IMR-90 (cell line): ENCODE measurements at regions not wholly inside any gene's neighbourhood (a gene's known extent, or its start where the extent isn't known, plus 50 kb on each side); places are given as distances from the start of the nearest gene placed in this dataset.

Source experiments
- ATAC-seq: fragments of 200-7000 bp; cut with Tn5 transposase; 2 replicates; pipeline ENCODE4 v1.9.1; 2020; ENCODE audit warnings: low read depth, mild to moderate bottlenecking, moderate library complexity
- BruUV-seq: library from RNA; stranded (reverse); fragments of 400-500 nt; replicated peaks from 2 replicates; lab custom pipeline; 2021; lab: Mats Ljungman, UMichigan
- CTCF ChIA-PET: fragments of 300-600 bp; formaldehyde crosslinking; extraction: SDS; loops from one replicate; lab custom pipeline; 2021; ENCODE audit warnings: antibody characterized with exemption; lab: Yijun Ruan, JAX
- POLR2A ChIA-PET: fragments of 300-600 bp; sonication (Branson Sonifier 250); formaldehyde crosslinking; loops from one replicate; lab custom pipeline; 2022; ENCODE audit warnings: antibody characterized with exemption; ENCODE audit not compliant: unreplicated experiment; lab: Charles Lee
- DNase-seq: peaks from one replicate; pipeline ENCODE4 v3.0.0; 2013
- H2AFZ ChIP-seq: replicated peaks from 2 replicates; pipeline ENCODE3; 2013; ENCODE audit warnings: low read length, mild to moderate bottlenecking; ENCODE audit not compliant: poor library complexity
- H2AK5ac ChIP-seq: 2 replicates; pipeline ENCODE4 v1.6.1; 2013; ENCODE audit warnings: low read depth, low read length, inconsistent platforms
- H2AK9ac ChIP-seq: replicated peaks from 2 replicates; pipeline ENCODE3; 2013; ENCODE audit warnings: mild to moderate bottlenecking, low read depth, low read length, moderate library complexity; ENCODE audit not compliant: poor library complexity
- H2BK120ac ChIP-seq: 2 replicates; pipeline ENCODE4 v1.6.1; 2013; ENCODE audit warnings: low read depth, low read length, inconsistent platforms
- H2BK15ac ChIP-seq: 3 replicates; pipeline ENCODE4 v1.6.1; 2013; ENCODE audit warnings: low read depth, low read length, inconsistent platforms
- H2BK20ac ChIP-seq: 2 replicates; pipeline ENCODE4 v1.6.1; 2013; ENCODE audit warnings: low read depth, mild to moderate bottlenecking, inconsistent platforms, low read length, moderate library complexity
- H2BK5ac ChIP-seq: 2 replicates; pipeline ENCODE4 v1.6.1; 2013; ENCODE audit warnings: mild to moderate bottlenecking, low read depth, low read length, inconsistent platforms; ENCODE audit not compliant: poor library complexity, severe bottlenecking
- H3K14ac ChIP-seq: replicated peaks from 2 replicates; pipeline ENCODE4 v1.6.1; 2013; ENCODE audit warnings: low read depth, low read length, inconsistent platforms
- H3K18ac ChIP-seq: 2 replicates; pipeline ENCODE4 v1.6.1; 2013; ENCODE audit warnings: low read depth, low read length, control low read depth
- H3K23ac ChIP-seq: 2 replicates; pipeline ENCODE4 v1.6.1; 2013; ENCODE audit warnings: low read depth, low read length, inconsistent platforms
- H3K27ac ChIP-seq: 2 replicates; pipeline ENCODE4 v1.5.1; 2013; ENCODE audit warnings: mild to moderate bottlenecking, control low read depth, low read length; ENCODE audit not compliant: insufficient read depth
- H3K27me3 ChIP-seq: 2 replicates; pipeline ENCODE4 v1.6.1; 2013; ENCODE audit warnings: low read length; ENCODE audit not compliant: control insufficient read depth, insufficient read depth
- H3K36me3 ChIP-seq: 2 replicates; pipeline ENCODE4 v1.6.1; 2013; ENCODE audit warnings: low read length, mixed read lengths; ENCODE audit not compliant: control insufficient read depth, insufficient read depth
- H3K4ac ChIP-seq: 2 replicates; pipeline ENCODE4 v1.6.1; 2013; ENCODE audit warnings: low read depth, low read length, inconsistent platforms
- H3K4me1 ChIP-seq: 2 replicates; pipeline ENCODE4 v1.6.1; 2013; ENCODE audit warnings: low read length, mixed read lengths; ENCODE audit not compliant: control insufficient read depth, insufficient read depth
- H3K4me2 ChIP-seq: 2 replicates; pipeline ENCODE4 v1.6.1; 2013; ENCODE audit warnings: low read depth, mild to moderate bottlenecking, control low read depth, low read length, moderate library complexity
- H3K4me3 ChIP-seq: 2 replicates; pipeline ENCODE4 v1.5.1; 2013; ENCODE audit warnings: low read depth, mild to moderate bottlenecking, control low read depth, low read length, moderate library complexity; ENCODE audit not compliant: insufficient read depth
- H3K56ac ChIP-seq: 2 replicates; pipeline ENCODE4 v1.6.1; 2013; ENCODE audit warnings: low read length, inconsistent platforms; ENCODE audit not compliant: insufficient read depth; ENCODE audit errors: extremely low read depth
- H3K79me1 ChIP-seq, 2 experiments: 2 replicates each; pipeline ENCODE4 v1.6.1; 2013; ENCODE audit warnings: low read length in 2 of 2, inconsistent platforms in 1 of 2, low read depth in 1 of 2
- H3K9ac ChIP-seq: 2 replicates; pipeline ENCODE4 v1.6.1; 2013; ENCODE audit warnings: low read depth, low read length, control low read depth
- H3K9me1 ChIP-seq: 2 replicates; pipeline ENCODE4 v1.6.1; 2013; ENCODE audit warnings: low read length, inconsistent platforms; ENCODE audit not compliant: insufficient read depth
- H3K9me3 ChIP-seq: 2 replicates; pipeline ENCODE4 v1.6.1; 2013; ENCODE audit warnings: low read length; ENCODE audit not compliant: control insufficient read depth, insufficient read depth
- H4K20me1 ChIP-seq: 2 replicates; pipeline ENCODE4 v1.6.1; 2013; ENCODE audit warnings: low read length, inconsistent platforms; ENCODE audit not compliant: insufficient read depth
- H4K5ac ChIP-seq: 2 replicates; pipeline ENCODE4 v1.6.1; 2013; ENCODE audit warnings: mild to moderate bottlenecking, low read depth, low read length, control low read depth
- H4K8ac ChIP-seq, 2 experiments: 2 replicates each; pipeline ENCODE4 v1.6.1; 2013; ENCODE audit warnings: low read depth in 2 of 2, low read length in 2 of 2, control low read depth in 1 of 2, inconsistent platforms in 1 of 2
- H4K91ac ChIP-seq: 2 replicates; pipeline ENCODE4 v1.6.1; 2013; ENCODE audit warnings: low read depth, low read length, inconsistent platforms; ENCODE audit not compliant: insufficient read depth
- CEBPB ChIP-seq: IDR thresholded peaks from 2 replicates; pipeline ENCODE4 v1.6.1; 2012; ENCODE audit warnings: low read depth, low read length, improper control_type of control experiment
- CTCF ChIP-seq: conservative IDR thresholded peaks from 2 replicates; pipeline ENCODE4 v1.5.1; 2012; ENCODE audit warnings: mild to moderate bottlenecking, low read depth, low read length, improper control_type of control experiment
- FOS ChIP-seq: fragments of 150-350 bp; IDR thresholded peaks from 2 replicates; pipeline ENCODE4 v1.6.1; 2016; ENCODE audit warnings: low read depth, low read length
- MAZ ChIP-seq: IDR thresholded peaks from 2 replicates; pipeline ENCODE4 v1.6.1; 2012; ENCODE audit warnings: low read depth, mild to moderate bottlenecking, low read length, improper control_type of control experiment, moderate library complexity, borderline replicate concordance
- MXI1 ChIP-seq: IDR thresholded peaks from 2 replicates; pipeline ENCODE4 v1.6.1; 2012; ENCODE audit warnings: low read depth, mild to moderate bottlenecking, low read length, moderate library complexity, borderline replicate concordance
- NFE2L2 ChIP-seq: fragments of 150-350 bp; IDR thresholded peaks from 2 replicates; pipeline ENCODE4 v1.6.1; 2016; ENCODE audit warnings: low read depth, mild to moderate bottlenecking, low read length
- POLR2A ChIP-seq: IDR thresholded peaks from 2 replicates; pipeline ENCODE4 v1.6.1; 2012; ENCODE audit warnings: mild to moderate bottlenecking, low read depth, low read length
- RCOR1 ChIP-seq: IDR thresholded peaks from 2 replicates; pipeline ENCODE4 v1.6.1; 2012; ENCODE audit warnings: mild to moderate bottlenecking, low read length, improper control_type of control experiment; ENCODE audit not compliant: insufficient replicate concordance
- RFX5 ChIP-seq: IDR thresholded peaks from 2 replicates; pipeline ENCODE4 v1.8.0; 2012; ENCODE audit warnings: low read depth, mild to moderate bottlenecking, low read length, moderate library complexity
- USF2 ChIP-seq: fragments of 150-350 bp; IDR thresholded peaks from 2 replicates; pipeline ENCODE4 v1.6.1; 2017; ENCODE audit warnings: mild to moderate bottlenecking, antibody characterized with exemption, low read length, low read depth
- WGBS, 2 experiments: methylation state at CpG; one replicate each; pipeline versions ENCODE4 v1.1.5 to v1.1.7; 2013; ENCODE audit warnings: missing lambda C conversion rate in 2 of 2; ENCODE audit not compliant: insufficient read length in 1 of 2; ENCODE audit errors: extremely low coverage in 2 of 2; 5-methylcytosine and 5-hydroxymethylcytosine counted together
- dilution Hi-C: fragments of 300-500 bp; cut with HindIII; formaldehyde crosslinking; loops from one replicate; pipeline ENCODE4 v1.14.3; 2018; ENCODE audit warnings: low sequenced_read_pairs; ENCODE audit not compliant: unreplicated experiment
- in situ Hi-C: fragments of 300-500 bp; cut with MboI; formaldehyde crosslinking; loops from 3 replicates; pipeline ENCODE4 v1.14.3; 2019; ENCODE audit warnings: low sequenced_read_pairs, inconsistent platforms, mixed read lengths
- intact Hi-C: fragments of 100-400 bp; cut with micrococcal nuclease; formaldehyde crosslinking; loops from 2 replicates; pipeline ENCODE4 v1.10.0; 2022

- H2BK5ac ChIP-seq = peak overlapping the region; percentile 62
- in situ Hi-C loops = no loop called here
- CTCF ChIA-PET = interaction anchor here (1.3 kb wide), 1 partner anchor 12 kb away, joined by 3 read pairs; no protein-coding TSS in a partner anchor
Observed at GRCh38 chr6:74458536-74458935, 747.3 kb downstream of the COL12A1 start.

More at GRCh38 chr6:74458536-74458935, 747.3 kb downstream of the COL12A1 start:
- H3K18ac ChIP-seq = no peak overlapping the region
- no TSS peak for BruUV-seq
- no peak overlapping the region for H2BK120ac ChIP-seq
- no peaks in the 10 kb centered on the region for H3K79me1 ChIP-seq
- H3K14ac ChIP-seq = no peak overlapping the region
- H2BK15ac ChIP-seq = no peak overlapping the region
- no CpG with 5 or more reads among the region's 1 CpG for WGBS, 2 experiments
- H3K27ac ChIP-seq = no peak overlapping the region
- H3K4me2 ChIP-seq = no peak overlapping the region
- peak; percentile 31 for DNase-seq
- no peak overlapping the region for H3K56ac ChIP-seq
- no peaks in the 10 kb centered on the region for H3K27me3 ChIP-seq
- H2BK20ac ChIP-seq = no peak overlapping the region
- H4K20me1 ChIP-seq = no peaks in the 10 kb centered on the region
- no peaks in the 10 kb centered on the region for H3K36me3 ChIP-seq
- peak; percentile 53 for ATAC-seq
- no peak overlapping the region for H2AFZ ChIP-seq
- H4K8ac ChIP-seq = no peak overlapping the region
- no peak overlapping the region for H3K4me3 ChIP-seq
- H2AK9ac ChIP-seq = no peak overlapping the region
- H2AK5ac ChIP-seq = no peak overlapping the region
- H4K5ac ChIP-seq = no peak overlapping the region
- intact Hi-C loops (no loop called here), dilution Hi-C loops (no loop called here)
- no peak overlapping the region for H4K91ac ChIP-seq
- H3K9me1 ChIP-seq = peaks cover 3% of the 10 kb centered on the region
- no peaks in the 10 kb centered on the region for H3K9me3 ChIP-seq
- H3K23ac ChIP-seq = no peak overlapping the region
- TF ChIP-seq RFX5 (no peak), NFE2L2 (no peak), RCOR1 (no peak), FOS (no peak), MAZ (no peak), CEBPB (no peak), POLR2A (no peak), CTCF (no peak), MXI1 (no peak), USF2 (no peak)
- H3K4ac ChIP-seq = no peak overlapping the region
- H3K4me1 ChIP-seq = peaks cover 3% of the 10 kb centered on the region
- no peak overlapping the region for H3K9ac ChIP-seq
- POLR2A ChIA-PET = no interaction called here
